Inferior parietal cortex (tissue), 1 donor: ENCODE measurements at regions not wholly inside any gene's neighbourhood (a gene's known extent, or its start where the extent isn't known, plus 50 kb on each side); places are given as distances from the start of the nearest gene placed in this dataset.
"Not testable (repeated sequence)": the region's sequence is repeated elsewhere in the genome, so short reads cannot be mapped to it uniquely, and the experiment has no call there.

Source experiments
- DNase-seq: peaks from one replicate; pipeline ENCODE4 v3.0.0-alpha.2; 2016; ENCODE audit errors: extremely low spot score

DNA sequence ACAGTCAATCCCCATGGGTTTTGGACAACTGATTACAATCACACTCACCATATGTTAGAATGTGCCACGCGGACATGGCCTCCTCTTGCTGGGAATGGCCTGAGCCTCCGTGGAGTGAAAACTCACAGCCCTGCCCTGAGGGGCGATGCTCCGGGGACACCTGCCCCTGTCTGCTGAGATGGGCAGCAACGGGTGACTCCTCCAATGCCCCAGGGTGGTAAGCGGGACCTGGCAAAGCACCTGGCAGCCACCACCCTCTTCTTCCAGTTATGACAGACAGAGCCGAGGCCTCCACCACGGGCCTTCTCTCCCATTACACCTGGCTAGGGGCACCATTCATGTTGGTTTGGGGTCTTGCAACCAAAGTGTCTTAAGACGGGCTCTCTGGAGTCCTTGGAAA lies 94.9 kb upstream of the COL5A1 start:
- no peak for DNase-seq

DNA sequence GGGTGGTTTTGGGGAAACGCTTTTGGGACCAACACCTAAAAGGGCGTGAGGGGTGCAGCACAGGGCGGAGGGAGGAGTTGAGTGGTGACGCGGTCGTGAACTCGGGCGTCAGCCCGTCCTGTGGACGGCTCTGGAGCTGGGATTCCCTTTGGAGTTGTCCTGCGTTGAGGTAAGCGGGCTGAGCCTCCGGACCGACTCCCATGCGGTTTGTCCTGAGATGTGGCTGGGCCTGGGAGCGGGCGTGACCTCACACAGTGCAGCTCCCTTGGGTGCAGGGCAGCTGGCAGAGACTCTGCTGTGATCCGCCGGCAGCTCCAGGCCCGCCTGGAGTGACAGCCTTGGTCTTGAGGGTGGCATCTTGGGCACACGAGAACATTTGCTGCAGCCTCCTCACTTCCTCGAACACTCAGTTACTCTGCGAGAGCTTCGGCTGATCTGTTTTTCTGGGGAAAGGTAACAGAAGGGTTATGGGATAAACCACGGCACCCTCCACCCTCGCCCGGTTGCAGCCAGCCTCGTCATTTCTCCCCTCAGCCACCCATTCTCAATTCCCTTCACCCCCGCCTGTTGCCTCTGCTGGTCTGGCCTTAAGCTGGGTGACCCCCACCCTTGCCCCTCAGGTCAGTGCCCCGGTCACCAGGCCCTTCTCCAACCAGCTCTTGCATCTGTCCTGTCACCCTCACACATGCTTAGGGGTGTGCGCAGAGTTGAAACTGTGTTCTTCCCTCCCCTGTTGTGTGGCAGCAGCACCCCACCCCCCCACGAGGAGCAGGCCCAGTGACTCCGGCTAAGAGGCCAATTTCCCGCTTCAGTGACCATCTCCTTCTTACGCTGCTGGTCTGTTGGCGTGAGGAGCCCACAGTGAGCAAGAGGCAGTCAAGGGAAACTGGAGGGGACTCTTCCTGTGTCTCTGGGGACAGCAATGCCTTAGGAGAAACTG lies 94.2 kb upstream of the COL5A1 start:
- DNase-seq, result no peak

DNA sequence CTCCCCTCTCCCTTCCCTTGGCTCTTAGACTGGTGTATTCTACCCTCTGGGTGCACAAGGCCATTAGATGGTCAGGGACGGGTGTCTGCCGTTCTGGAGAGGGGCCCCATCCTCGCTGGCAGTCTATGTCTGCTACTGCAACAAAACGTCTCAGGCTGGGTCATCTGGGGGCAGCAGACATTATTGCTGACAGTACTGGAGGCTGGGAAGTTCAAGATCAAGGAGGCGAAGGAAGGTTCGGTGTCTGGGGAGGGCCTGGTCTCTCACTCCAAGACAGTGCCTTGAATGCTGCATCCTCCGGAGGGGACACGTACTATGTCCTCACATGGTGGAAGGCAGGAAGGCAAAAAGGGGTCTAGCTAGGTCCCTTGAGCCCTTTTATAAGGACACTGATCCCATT lies 93.4 kb upstream of the COL5A1 start:
- no peak for DNase-seq

DNA sequence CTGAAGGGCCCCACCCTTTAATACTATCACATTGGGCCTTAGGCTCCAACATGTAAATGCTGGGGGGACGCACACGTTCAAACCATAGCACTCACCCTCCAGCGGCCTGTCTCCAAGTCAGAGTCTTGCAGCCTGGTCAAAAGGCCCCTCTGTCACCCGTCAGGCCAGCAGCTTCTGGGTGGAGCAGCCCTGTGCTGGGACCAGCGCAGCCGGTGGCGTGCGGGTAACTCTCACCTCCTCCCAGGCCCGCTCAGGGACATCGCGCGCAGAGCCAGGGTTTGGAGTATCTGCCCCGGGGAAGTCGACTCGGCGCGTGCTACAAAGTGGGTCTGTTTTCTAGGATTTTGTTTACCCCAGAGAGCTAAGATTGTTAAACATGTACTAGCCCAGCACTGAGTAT lies 93.0 kb upstream of the COL5A1 start:
- DNase-seq, result no peak

DNA sequence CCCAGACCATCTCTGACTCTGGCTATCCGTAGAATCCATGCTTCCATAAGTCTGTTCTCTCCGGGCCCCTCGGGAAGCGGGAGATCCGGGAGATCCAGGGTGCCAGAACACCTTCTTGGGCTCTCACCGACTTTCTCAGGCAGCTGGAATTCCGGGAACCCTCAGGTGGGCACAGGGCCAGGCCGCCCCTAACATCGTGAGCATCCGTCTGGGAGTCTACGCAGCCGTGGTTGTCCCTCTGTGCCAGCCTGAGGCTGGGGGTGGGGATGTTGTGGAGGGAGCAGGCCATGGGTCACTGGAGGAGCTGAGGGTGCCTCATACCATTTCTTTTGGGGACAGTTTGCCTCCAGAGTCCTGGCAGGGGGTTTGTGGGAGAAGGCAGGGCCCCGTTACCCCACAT lies 92.3 kb upstream of the COL5A1 start:
- no peak for DNase-seq

DNA sequence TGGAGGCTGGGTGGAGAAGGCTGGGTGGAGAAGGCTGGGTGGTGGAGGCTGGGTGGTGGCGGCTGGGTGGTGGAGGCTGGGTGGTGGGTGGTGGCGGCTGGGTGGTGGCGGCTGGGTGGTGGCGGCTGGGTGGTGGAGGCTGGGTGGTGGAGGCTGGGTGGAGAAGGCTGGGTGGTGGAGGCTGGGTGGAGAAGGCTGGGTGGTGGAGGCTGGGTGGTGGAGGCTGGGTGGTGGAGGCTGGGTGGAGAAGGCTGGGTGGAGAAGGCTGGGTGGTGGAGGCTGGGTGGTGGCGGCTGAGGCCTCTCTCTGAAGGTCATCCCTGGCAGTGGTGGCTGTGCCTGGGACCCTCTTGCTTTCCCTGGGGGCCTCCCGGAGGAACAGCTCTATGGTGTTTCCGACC lies 91.5 kb upstream of the COL5A1 start:
- DNase-seq, result not testable (repeated sequence)

DNA sequence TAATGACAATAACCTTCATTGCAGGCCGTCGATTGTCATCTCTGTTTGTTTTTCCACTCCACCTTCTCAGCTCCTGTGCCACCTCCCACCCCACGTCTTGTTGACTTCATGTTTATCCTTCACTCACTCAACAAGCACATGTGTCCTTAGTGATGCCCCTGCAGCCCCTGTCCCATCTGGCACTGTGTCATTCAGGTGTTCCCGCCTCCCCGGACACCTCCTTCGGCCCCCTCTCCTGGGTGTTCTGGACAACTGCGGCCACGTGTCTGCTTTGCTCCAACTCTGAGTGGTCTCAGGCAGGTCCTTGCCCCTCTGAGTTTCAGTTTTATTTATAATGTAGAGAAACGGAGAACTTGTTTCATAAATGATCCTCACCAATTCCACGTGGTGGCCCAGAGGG lies 91.0 kb upstream of the COL5A1 start:
- DNase-seq, result no peak

DNA sequence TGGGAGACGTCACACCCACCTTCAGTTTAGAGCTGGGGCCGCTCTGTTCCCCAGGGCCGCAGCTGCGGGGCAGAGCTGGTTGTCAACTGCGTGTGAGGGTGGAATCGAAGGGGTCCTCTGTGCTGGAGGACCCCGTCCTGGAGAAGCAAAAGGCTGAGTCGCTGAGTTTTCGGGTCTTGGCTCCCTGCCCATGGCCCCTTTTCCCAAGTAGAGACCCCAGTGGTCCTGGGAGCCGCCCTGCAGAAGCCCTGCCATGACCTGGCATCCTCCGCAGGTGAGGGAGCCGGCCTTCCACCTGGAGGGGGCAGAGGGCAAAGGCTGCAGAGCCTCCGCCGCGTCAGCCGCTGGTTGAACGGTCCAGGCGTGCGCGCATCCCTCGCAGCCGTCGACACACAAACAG lies 90.4 kb upstream of the COL5A1 start:
- no peak for DNase-seq

DNA sequence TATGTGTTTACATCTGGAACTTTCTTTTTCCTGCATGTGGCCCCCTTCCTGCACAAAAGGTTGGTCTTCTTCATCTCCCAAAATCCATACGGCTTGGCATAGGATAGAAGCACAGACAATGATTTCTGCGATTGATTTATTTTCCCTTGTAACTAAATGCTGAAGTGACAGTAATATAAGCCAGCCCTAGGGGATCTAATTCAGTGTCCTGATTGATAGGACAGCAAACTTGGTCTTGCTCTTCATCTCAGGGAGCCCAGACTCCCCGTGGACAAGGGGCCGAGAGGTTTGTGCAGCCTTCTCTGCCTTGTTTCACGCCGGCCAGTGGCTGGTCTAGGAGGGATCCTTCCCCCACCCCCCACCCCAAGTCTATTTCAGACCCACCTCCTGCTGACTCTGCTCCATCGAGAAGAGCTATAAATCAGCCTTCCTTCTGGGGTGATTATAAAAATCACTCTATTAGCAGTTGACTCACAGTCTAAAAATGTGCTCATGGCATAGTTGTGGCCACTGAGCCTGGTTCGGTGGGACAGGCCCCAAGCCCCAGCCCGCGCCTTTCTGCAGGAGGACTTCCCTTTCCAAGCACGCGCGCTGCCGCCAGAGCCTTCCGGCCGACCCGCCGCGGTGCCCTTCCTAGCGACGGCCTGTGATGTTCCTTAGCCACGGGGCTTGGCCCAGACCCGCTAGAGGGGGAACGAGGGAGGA lies 89.8 kb upstream of the COL5A1 start:
- DNase-seq, result no peak

DNA sequence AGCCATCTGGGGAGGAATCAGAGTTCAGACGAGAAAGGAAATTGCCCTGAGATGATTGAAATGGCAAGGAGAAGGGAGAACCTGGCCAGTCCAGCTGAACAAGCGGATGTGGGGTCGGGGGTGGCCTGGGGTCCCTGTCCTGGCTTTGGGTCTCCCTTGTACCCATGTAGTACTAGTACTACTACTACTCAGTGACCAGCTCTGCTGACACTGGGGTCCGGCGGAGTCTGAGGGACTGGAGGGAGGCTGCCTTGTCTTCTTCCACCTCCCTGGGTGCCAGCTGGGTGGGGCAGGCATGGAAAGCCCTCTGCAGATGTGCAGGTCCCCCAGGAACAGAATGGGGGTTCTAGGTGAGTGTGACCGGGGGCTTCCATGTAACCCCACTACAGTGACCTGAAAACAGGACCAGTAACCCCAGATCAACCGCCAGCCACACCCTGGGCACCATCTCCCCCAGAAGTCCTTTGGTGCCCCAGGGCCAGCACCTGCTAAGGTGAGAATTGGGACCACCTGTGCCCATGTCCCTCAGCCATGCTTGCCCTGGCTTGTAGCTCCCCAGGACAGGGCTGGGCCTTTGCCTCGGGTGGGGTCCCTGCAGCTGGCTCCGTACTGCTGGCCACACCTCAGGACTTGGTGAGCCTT lies 89.1 kb upstream of the COL5A1 start:
- DNase-seq, result no peak

DNA sequence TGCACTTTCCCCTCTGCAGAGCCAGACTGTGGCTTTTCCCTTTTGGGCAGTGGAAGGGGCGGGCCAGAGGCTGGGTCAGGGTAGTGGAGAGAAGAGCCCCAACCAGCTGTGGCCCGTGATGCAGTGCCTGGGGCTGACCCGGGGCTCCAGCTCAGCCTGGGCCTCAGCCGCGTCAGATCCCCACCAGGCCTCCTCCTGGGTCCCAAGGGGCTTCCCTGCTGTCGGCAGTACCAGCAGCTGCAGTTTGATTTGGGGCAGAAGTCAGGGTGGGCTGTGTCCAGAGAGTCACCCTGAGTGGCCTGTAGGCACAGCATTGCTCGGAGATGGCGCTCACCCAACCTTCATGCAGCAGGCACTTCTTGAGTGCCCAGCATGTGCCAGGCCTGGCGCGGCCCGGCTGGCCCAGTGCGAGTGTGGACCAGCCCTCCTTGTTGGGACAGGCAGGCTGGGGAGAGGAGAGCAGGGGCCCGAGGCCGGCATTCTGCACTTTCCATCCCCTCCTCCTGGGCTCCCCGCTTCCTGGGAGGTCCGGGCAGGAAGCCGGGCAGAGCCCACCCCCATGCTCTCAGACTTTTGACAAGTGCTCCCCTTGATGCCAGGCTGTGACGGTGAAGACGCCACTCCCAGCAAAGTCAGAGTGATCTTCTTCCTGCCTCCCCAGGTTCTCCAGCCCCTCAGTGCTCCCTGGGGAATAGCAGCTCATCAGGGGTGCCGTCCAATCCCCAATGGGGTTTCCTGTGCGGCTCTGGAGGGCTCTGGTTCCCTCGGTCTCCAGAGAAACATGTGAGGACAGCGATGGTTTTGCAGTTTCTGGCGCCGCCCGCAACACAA lies 88.3 kb upstream of the COL5A1 start:
- no peak for DNase-seq

DNA sequence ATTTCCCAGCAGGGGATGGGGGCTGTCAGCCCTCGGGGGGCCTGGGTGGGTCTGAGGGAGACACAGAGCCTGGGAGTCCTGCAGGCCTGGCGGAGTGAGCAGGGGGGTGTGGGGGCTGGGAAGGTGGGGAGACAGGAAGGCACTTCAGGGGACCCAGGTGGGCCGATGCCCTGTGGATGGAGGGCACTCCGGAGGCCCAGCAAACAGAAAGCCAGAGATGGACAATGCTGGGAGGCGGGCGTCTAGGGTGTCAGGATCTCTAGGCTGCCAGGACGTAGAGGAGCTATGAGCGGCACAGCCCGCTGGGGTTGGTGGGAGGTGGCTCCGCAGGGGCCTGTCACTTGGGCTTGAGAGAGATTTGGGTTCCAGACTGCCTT lies 87.6 kb upstream of the COL5A1 start:
- no peak for DNase-seq

DNA sequence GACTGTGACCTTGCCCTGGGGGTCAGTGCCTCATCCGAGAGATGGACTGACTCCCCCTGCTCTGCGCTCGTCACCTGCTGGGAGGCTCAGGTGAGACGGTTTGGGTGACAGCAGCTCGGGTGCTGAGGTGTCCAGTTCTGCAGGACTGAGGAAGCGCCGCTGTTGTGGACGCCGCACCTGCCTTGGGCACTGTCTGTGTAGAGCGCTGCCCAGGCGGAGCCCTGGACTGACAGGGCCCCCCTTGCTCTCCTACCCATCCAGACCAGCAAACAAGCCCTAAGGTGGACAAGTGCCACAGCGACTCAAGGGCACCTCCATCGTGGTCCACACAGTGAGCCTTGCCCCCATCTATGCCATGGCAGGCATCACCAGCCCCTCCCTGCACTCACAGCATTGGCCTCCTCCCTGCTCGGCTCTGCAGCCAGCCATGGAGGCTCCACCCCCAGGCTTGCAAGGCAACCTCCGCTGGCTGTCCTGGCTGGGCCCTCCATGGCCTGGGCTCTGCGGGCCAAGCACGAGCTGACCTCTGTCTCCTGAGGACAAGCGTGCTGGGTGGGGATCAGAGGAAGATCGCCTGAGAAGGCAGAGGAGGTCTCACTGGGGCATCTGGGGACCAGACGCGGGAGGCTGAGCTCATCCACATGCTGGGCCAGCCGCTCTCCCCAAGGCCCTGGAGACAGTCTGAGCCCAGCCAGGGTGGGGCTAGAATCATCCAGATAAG lies 87.1 kb upstream of the COL5A1 start:
- no peak for DNase-seq

DNA sequence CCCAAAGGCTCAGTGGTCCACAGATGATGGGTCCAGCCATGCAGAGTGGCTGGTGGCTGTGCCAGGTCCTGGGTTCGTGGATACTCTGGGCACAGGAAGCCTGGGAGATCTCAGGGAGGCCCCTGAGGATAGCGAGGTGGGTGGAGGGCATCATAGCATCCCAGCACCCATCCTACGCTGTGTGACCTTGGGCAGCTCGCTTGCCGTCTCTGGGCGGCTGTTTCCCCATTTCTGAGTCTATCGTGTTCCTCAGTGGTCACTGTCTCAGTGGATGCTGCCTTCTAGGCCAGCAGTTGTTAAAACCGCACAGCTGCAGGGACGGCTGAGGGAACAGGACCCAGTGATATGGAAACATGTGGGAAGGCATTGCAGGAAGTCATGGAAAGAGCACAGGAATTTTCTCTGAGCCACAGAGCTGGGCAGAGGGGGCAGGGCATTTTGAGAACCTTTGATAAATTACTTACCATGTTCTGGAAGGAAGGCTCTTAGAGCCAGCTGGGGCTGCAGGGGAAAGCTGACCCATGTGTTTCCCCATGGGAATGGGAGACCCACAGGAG lies 86.4 kb upstream of the COL5A1 start:
- DNase-seq, result no peak

DNA sequence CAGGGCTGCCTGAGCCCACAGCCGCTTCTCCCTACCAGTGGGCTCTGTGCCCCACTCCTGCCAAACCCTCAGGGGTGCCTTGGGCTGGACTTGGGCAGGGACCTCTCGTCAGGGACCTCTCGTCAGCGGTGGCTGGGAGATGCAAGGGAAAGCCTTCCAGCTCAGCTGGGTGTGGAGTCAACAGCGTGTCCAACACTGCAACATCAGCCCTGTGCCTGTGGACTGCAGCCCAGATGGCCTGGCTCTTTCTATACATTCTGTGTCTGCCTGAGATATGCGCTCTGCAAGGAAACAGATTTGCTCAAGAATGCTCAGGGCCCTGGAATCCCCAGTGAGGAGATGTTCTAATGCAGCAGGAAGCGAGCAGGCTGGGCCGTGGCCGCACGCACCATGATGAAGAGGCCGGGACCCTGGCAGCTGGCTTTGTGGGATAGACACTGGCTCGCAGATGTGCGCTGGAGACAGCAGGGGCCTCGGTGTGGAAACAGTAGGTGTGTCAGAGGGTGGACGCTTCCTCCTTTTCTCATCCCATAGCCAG lies 85.0 kb upstream of the COL5A1 start:
- DNase-seq, result no peak

DNA sequence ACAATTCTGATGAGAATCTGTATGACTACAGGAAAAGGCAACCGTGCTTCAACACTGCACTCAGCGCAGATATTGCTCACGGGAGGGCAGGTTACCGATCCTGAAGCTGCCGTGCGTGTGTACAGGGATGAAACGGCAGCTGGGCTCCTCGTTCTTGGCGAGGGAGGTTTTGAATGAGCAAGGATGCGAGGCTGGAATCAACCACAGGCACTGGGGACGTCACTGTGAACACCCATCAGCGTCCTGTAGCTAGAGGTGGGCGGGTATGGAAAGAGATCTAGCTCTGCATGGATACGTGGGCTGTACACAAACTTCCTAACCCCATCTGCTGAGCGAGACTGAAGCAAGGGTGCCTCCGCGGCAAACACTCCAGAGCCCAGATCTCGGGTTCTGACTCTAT lies 84.3 kb upstream of the COL5A1 start:
- peak; percentile 36 for DNase-seq

DNA sequence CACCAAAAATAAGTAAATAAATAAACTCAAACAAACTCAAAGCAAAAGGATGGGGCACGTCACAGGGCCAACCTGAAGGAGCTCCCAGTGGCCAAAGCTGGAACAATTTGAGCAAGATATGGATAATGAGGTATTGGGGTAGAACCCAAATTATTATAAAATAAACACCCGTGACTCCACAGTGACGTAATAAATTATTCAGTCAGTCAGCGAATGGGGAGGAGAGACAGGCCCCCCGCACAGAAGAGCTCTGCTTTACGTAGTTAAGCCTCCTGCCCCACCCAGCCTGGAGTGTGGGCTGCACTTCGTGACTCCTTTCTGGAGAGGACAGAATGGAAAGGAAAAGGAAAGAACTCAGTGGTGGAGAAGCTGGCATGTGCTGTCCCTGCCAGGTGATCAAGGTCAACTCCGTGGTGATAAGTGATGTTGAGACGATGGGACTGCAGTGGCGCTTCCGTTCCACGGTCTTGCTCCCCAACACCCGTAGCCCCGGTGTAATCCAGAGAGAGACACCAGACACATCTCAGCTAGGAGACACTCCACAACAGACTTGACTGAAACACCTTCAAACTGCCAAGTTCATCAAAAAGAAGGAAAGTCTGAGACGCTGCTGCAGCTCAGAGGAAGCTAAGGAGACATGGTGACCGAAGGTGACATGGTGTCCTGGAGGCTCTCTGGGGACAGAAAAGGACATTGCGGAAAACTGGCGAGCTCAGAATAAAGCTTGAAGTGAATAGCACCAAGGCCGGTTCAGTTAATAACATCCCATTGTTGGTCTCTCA lies 83.3 kb upstream of the COL5A1 start:
- no peak for DNase-seq

DNA sequence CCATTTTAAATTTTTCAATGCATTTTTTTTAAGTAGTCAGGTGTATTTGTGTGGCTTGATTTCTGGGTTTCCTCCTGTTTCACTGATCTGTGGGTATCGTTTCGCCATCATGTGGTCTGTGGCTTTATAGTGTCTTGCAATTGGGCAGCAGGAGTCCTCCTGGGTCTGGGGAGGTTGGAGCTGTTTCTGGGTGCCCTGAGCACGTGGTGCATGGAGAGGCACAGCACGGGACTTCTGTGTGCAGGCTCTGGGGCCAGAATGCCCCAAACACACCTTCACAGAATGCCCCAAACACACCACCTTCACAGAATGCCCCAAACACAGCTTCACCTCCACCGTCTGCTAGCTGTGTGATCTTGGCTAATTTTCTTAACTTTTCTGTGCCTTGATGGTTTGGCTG lies 82.6 kb upstream of the COL5A1 start:
- no peak for DNase-seq

DNA sequence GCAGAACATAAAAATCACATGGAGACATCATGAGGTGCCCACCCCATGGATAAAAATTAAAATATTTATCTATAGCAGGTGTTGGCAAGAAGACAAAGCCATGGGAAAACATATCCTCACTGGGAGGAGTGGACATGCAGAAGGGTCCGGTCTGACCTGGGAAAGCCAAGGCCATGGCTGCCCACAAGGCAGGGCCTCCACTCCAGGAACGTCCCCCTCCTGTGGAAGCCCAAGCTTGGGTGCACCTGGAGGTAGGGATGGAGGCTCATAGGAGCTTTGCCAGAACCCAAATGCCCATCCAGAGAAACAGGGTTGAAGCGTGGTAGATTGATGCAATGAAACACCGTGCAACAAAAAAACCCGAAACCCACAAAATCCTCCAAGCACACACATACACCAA lies 81.4 kb upstream of the COL5A1 start:
- DNase-seq, result no peak

DNA sequence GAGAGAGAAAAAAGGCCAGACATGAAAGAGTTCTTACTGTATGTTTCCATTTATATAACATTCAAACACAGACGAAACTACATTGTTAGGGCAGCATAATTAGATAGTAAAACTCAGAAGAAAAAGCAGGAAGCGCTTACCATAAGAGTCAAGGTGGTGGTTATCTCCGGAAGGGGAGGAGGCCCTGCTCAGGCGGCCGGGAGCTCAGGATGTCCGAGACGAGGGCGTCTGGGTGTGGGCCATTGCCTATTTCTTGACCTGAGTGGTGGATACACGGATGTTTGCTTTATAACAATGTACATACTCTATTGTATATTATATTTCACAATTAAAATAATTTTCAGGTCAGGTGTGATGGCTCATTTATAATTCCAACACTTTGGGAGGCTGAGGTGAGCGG lies 80.9 kb upstream of the COL5A1 start:
- no peak for DNase-seq
